GM12872 (cell line): ENCODE measurements at regions not wholly inside any gene's neighbourhood (a gene's known extent, or its start where the extent isn't known, plus 50 kb on each side); places are given as distances from the start of the nearest gene placed in this dataset.

Experiments
- TF ChIP-seq, protein P1 (sequence below): IDR thresholded peaks from 3 replicates; pipeline ENCODE4 v1.5.1; 2011; ENCODE audit warnings: low read depth, mild to moderate bottlenecking, low read length, moderate library complexity; ENCODE audit not compliant: insufficient read depth

DNA sequence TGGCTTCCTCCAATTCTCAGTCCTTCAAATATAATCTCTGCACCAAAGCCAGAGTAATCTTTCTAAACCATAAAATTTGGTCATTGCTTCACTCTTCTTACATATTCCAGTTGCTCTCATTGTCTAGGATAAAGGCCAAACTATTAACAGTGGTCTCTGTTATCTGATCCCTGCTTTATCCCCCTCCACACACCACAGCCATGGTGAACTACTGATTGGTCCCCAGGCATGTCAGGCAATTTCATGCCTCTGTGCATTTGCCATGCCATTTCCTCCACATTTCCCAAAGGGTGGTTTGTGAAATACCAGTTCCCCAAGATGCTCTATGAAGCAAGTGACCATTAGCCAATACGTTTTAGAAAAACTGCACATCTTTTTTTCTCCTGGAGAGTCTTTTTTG lies 97.0 kb downstream of the FAM181B start:
- TF ChIP-seq, protein P1, sequence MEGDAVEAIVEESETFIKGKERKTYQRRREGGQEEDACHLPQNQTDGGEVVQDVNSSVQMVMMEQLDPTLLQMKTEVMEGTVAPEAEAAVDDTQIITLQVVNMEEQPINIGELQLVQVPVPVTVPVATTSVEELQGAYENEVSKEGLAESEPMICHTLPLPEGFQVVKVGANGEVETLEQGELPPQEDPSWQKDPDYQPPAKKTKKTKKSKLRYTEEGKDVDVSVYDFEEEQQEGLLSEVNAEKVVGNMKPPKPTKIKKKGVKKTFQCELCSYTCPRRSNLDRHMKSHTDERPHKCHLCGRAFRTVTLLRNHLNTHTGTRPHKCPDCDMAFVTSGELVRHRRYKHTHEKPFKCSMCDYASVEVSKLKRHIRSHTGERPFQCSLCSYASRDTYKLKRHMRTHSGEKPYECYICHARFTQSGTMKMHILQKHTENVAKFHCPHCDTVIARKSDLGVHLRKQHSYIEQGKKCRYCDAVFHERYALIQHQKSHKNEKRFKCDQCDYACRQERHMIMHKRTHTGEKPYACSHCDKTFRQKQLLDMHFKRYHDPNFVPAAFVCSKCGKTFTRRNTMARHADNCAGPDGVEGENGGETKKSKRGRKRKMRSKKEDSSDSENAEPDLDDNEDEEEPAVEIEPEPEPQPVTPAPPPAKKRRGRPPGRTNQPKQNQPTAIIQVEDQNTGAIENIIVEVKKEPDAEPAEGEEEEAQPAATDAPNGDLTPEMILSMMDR: no peak

DNA sequence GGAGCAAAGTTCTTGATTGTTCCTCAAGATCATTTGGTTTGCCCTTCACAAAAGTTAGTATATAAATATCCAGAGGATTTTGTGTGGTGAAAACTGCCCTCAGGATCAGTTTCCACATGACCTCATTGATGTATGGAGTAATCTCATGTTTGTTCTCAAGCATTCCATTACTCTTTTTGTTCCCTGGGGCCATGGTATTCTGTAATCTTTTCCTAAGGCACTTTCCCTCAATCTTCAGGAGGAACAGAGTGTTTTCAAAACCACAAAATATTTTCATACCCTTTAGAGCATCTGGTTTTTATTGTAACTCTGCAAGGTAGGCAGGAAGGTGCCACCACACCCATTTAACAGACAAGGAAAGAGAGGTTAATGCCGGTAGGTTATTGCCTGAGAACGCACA lies 99.6 kb downstream of the FAM181B start:
- TF ChIP-seq, protein P1: no peak

DNA sequence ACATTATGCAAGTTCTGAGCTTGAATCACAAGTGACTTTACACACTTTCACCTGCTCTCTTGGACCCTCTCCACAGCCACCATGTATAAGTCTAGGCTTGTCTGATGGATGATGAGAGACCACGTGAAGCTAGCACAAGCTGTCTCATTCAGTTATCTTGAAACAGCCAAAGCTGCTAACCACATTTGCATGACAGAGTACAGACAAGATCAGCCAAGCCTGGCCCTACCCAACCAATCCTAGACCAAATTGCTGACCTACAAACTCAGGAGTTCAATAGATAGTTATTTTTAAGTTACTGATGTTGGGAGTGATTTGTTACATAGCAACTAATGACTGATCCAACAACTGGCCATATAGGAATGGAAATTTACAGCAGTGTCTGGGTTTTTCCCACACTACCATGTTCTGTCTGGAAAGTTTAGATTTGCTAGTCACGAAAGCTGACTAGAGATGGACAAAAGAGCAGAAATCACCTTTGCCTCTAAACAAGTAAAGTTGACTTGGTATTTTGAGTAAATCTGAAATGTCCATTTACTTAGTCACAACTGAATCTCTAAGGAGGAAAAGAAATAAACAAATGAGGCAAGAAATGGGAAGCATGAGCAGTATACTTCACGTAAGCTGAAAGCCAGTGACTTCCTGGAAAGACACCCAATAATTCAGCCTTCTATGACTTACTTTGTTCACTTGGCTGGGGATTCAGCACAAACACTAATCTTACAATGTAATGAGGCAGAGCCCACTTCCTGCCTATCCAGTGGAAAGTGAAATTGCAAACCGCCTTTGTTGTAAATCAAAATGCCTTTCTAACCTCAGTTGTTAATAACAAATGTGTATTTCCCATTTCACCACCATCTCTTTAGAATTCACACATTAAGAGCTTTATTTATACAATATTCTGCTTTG lies 101.7 kb downstream of the FAM181B start:
- TF ChIP-seq, protein P1: no peak

DNA sequence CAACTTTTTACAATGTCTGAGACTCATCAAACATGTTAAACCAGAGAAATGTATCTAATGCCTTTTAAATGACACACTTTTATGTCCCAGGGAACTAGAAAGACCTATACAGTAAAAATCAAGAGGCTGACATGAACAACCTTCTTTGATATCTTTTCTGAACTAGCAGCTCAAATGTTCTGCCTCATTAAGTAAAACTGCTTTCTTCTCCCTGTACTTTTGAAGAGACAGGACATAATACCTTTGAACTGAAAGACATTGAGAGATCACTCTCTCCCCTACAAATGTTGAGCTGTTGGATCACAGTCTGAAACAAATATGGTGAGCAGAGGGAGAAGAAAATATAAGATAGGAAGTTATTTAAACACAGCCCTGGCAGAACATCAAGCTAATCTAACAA lies 123.0 kb downstream of the FAM181B start:
- TF ChIP-seq, protein P1: no peak

DNA sequence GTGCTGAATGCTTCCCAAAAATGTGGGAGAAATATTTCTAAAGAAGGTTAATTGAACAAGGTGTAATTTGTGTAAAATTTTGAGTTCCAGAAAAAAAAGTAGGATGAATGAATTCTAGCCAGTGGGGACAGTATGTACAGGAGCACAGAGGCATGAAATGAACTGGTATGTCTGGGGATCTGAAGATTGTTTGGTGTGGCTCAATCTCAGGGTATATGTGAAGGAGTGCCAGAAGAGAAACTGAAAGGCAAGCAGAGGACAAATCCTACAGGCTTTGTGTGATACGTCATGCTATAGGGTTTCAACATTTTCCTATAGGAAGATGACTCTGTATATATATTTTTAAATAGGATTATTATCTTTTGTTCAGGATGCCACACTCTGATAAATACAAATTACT lies 126.9 kb downstream of the FAM181B start:
- TF ChIP-seq, protein P1: no peak

DNA sequence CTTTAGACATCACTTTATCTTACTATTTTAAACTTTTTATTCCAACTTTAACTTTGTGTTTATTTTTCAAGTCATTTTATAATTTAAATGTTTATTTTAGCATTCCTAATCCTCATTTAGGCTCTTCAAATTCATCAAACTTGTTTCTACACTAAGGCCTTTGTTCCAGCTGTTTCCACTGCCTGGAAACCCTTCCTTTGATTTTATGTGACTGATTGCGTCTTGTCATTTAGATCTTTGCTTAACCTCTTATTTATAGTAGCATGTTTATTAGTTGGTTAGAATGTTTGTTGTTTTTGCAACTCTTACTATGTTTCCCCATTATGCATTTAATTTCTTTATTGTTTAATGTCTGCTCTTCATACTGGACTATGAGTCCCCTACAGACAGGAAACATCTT lies 132.0 kb downstream of the FAM181B start:
- TF ChIP-seq, protein P1: no peak

DNA sequence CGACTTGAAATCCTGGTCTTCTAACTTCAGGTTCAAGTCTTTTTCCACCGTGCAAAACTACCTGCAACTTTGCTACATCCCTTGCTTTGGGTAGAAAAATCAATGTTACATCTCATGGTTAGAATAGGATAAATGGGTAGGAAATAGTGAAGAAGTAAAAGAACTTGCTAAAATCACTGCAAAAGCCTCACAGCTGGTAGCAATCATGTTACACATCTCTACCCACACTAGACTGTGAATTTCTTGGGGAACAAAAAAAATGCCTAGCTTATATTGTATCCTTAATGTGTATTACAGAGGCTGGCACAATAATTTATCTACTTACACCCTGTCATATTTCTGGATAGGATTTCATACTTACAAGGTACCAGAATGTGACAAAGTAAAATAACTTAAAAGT lies 133.8 kb downstream of the FAM181B start:
- TF ChIP-seq, protein P1: no peak
